Transverse colon (tissue), 4 donors: ENCODE measurements at regions not wholly inside any gene's neighbourhood (a gene's known extent, or its start where the extent isn't known, plus 50 kb on each side); places are given as distances from the start of the nearest gene placed in this dataset.

Experiments
- CTCF ChIP-seq, 5 experiments: fragments of 200-600 bp in 3 of 5; fragments of 450-650 bp in 2 of 5; sonication (generic) in 3 of 5; IDR thresholded peaks; 1 replicate in 2 of 5; 2 replicates in 3 of 5; pipeline ENCODE4 v1.5.1; 2016 to 2017; ENCODE audit warnings: antibody characterized with exemption in 5 of 5, inconsistent platforms in 3 of 5, mild to moderate bottlenecking in 2 of 5, moderate library complexity in 1 of 5
- POLR2AphosphoS5 ChIP-seq, 3 donors: sonication (generic); formaldehyde crosslinking; IDR thresholded peaks; one replicate each; pipeline ENCODE4 v1.6.1; 2016; ENCODE audit warnings: antibody characterized with exemption in 3 of 3

DNA sequence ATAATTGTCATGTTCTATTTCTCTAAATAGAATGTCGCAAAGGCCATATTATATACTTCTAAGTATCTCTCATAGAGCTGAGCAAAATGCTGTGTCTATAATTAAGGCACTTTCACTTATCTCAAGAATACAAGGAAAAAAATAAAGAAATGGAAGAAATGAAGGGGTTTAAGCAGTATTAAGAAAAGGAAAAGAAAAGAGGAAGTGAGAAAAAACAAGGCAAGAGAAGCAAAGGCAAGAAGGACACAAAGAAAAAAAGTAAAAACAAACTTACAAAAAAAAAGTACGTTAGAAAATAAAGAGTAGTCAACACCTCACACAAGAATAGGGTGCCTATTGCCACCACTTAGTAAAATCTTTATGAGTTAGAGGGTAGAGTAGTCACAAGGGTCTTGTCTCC, 506.2 kb downstream of the GABRG2 start:
- TF ChIP-seq CTCF (IDR thresholded peaks at IDR 0.05) (no peak), POLR2AphosphoS5 (IDR thresholded peaks at IDR 0.05) (no peak)
